Endothelial cell (in vitro differentiated cells): ENCODE measurements at regions not wholly inside any gene's neighbourhood (a gene's known extent, or its start where the extent isn't known, plus 50 kb on each side); places are given as distances from the start of the nearest gene placed in this dataset.

ENCODE experiments used
- DNase-seq: peaks from one replicate; pipeline ENCODE4 v3.0.0; 2021; ENCODE audit warnings: low spot score
- H3K27ac Mint-ChIP-seq: one replicate; pipeline ENCODE4 v1.8.0; 2021; ENCODE audit warnings: mixed read lengths, inconsistent platforms; ENCODE audit not compliant: unreplicated experiment
- H3K27me3 Mint-ChIP-seq: one replicate; pipeline ENCODE4 v1.8.0; 2021; ENCODE audit warnings: mild to moderate bottlenecking, moderate library complexity, mixed read lengths, inconsistent platforms; ENCODE audit not compliant: unreplicated experiment
- H3K36me3 Mint-ChIP-seq: one replicate; pipeline ENCODE4 v1.8.0; 2021; ENCODE audit warnings: mild to moderate bottlenecking, low read depth, mixed read lengths, inconsistent platforms; ENCODE audit not compliant: unreplicated experiment
- H3K4me1 Mint-ChIP-seq: one replicate; pipeline ENCODE4 v1.8.0; 2021; ENCODE audit warnings: mild to moderate bottlenecking, mixed read lengths, inconsistent platforms; ENCODE audit not compliant: unreplicated experiment
- H3K4me3 Mint-ChIP-seq: one replicate; pipeline ENCODE4 v1.8.0; 2021; ENCODE audit warnings: mild to moderate bottlenecking, mixed read lengths, inconsistent platforms; ENCODE audit not compliant: unreplicated experiment
- H3K9me3 Mint-ChIP-seq: one replicate; pipeline ENCODE4 v1.8.0; 2021; ENCODE audit warnings: mixed read lengths, inconsistent platforms; ENCODE audit not compliant: unreplicated experiment
- TF ChIP-seq, protein P1 (sequence below): fragments of 200-600 bp; sonication (generic); IDR thresholded peaks from one replicate; pipeline ENCODE4 v1.5.0; 2021; ENCODE audit warnings: antibody characterized with exemption; ENCODE audit not compliant: unreplicated experiment

DNA sequence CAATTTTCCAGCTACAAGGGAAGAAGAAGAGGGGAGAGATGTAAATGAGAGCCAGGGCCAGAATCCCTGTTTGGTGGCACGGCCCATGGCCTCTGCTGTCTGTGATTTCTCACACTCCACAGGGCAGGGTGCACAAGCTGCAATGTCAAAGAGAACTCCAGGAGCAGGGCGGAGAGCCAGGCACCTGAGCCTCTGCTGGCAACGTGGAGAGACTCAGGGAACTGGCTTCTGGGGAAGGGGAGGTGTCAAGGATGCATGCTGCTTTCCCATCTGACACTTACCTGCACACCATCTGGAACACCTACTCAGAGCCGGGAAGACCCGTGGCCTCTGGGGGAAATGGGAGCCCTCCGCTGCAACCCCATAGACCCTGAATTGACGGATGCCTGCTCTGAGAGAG lies 507.5 kb upstream of the NR2F2 start:
- H3K36me3 Mint-ChIP-seq, result no peaks in the 10 kb centered on the region
- no peak overlapping the region for H3K27ac Mint-ChIP-seq
- H3K27me3 Mint-ChIP-seq, result no peaks in the 10 kb centered on the region
- TF ChIP-seq, protein P1, sequence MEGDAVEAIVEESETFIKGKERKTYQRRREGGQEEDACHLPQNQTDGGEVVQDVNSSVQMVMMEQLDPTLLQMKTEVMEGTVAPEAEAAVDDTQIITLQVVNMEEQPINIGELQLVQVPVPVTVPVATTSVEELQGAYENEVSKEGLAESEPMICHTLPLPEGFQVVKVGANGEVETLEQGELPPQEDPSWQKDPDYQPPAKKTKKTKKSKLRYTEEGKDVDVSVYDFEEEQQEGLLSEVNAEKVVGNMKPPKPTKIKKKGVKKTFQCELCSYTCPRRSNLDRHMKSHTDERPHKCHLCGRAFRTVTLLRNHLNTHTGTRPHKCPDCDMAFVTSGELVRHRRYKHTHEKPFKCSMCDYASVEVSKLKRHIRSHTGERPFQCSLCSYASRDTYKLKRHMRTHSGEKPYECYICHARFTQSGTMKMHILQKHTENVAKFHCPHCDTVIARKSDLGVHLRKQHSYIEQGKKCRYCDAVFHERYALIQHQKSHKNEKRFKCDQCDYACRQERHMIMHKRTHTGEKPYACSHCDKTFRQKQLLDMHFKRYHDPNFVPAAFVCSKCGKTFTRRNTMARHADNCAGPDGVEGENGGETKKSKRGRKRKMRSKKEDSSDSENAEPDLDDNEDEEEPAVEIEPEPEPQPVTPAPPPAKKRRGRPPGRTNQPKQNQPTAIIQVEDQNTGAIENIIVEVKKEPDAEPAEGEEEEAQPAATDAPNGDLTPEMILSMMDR, result no peak
- no peaks in the 10 kb centered on the region for H3K9me3 Mint-ChIP-seq
- H3K4me3 Mint-ChIP-seq, result no peak overlapping the region
- no peaks in the 10 kb centered on the region for H3K4me1 Mint-ChIP-seq
- no peak for DNase-seq

DNA sequence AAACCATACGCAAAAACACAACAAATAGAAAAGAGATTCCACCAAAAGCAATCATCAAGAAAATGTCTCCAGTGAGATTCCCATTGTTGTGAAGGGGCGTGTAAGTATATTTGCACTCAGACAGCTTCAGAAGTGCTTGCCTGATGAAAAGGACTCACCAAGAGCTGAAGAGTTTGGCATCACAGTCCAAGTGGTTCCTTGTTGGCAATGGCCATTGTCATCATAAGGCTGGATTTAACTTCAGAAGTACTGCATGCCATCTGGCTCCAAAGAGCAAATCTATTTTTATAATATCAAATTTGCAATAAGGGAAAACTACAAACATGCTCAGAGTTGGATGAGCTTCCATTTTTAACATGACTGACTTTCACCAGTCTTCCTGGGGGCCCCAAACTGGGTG lies 505.3 kb upstream of the NR2F2 start:
- DNase-seq, result no peak
- H3K27ac Mint-ChIP-seq, result no peak overlapping the region
- no peaks in the 10 kb centered on the region for H3K36me3 Mint-ChIP-seq
- no peaks in the 10 kb centered on the region for H3K27me3 Mint-ChIP-seq
- no peaks in the 10 kb centered on the region for H3K9me3 Mint-ChIP-seq
- H3K4me3 Mint-ChIP-seq, result no peak overlapping the region
- TF ChIP-seq, protein P1, result no peak
- H3K4me1 Mint-ChIP-seq, result no peaks in the 10 kb centered on the region

GRCh38 chr15:95825671-95826411 lies 504.7 kb upstream of the NR2F2 start:
- Mint-ChIP-seq H3K27me3 (no peaks in the 10 kb centered on the region), H3K27ac (no peak overlapping the region), H3K36me3 (no peaks in the 10 kb centered on the region), H3K4me3 (no peak overlapping the region), H3K9me3 (no peaks in the 10 kb centered on the region), H3K4me1 (no peaks in the 10 kb centered on the region)
- no peak for DNase-seq
- TF ChIP-seq, protein P1, result no peak

DNA sequence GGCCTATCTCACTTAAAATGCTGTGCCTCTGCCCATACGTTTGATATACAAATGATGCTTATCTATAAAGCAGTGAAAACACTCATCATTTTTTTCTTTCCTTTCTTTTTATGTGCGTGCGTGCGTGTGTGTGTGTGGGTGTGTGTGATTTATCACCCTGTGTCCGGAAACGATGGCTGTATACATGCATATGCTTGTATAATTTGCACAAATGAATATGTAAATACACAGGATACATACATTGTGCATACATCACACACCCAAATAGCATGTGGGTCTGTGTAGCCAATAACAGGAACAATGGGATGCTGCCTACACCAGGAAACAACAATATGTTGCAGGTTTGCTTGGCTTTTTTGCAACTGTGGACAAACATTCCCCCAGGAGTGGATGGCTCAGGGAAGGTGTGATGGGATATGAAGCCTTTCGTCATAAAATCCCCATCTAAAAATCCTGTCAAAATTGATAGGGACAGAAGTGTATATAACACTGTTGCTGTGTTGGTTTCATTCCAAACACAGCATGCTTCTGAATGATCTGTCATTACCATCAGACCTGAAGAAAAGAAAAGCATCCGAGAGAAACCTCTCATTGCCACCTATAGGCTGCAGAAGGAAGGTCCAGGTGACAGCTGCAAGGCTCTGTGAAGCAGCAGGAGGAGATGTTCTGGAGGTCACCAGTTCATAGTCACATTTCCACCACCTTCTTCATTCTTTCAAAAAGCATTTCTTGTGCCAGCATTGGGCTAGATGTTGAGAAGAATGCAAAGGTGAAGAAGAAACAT lies 503.9 kb upstream of the NR2F2 start:
- no peaks in the 10 kb centered on the region for H3K4me1 Mint-ChIP-seq
- H3K27ac Mint-ChIP-seq, result no peak overlapping the region
- H3K4me3 Mint-ChIP-seq, result no peak overlapping the region
- no peaks in the 10 kb centered on the region for H3K27me3 Mint-ChIP-seq
- TF ChIP-seq, protein P1, result no peak
- no peaks in the 10 kb centered on the region for H3K36me3 Mint-ChIP-seq
- no peaks in the 10 kb centered on the region for H3K9me3 Mint-ChIP-seq
- DNase-seq, result no peak

DNA sequence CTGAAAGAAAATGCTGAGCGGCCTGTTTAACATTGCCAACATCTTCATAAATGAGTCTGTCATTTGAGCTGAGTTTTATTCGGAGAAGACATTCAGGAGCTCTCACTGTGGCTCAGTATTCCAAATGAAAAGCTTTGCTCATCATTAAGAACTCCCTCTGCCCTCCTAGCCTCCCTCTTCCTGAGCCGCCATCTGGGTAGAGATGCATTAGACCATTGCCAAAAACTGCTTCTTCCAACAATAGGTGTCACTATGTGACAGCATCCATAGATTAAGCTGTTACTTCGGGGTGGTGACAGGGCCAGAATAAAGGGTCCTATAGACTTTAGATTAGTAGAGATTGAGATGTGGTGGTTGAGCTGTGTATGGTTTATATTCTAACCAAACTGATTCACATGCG lies 501.4 kb upstream of the NR2F2 start:
- DNase-seq, result no peak
- no peaks in the 10 kb centered on the region for H3K4me1 Mint-ChIP-seq

More for the DNA sequence above, 501.4 kb upstream of the NR2F2 start:
- TF ChIP-seq, protein P1, result no peak
- Mint-ChIP-seq H3K27me3 (no peaks in the 10 kb centered on the region), H3K27ac (no peak overlapping the region), H3K4me3 (no peak overlapping the region), H3K36me3 (no peaks in the 10 kb centered on the region), H3K9me3 (no peaks in the 10 kb centered on the region)
